HCT116 (cell line): ENCODE measurements at regions not wholly inside any gene's neighbourhood (a gene's known extent, or its start where the extent isn't known, plus 50 kb on each side); places are given as distances from the start of the nearest gene placed in this dataset.

Experiments used
- ATAC-seq: fragments of 200-7000 bp; cut with Tn5 transposase; 2 replicates; pipeline ENCODE4 v1.9.1; 2020; ENCODE audit warnings: mild to moderate bottlenecking, moderate library complexity
- BruUV-seq: library from RNA; stranded (reverse); fragments of 400-500 nt; replicated peaks from 2 replicates; lab custom pipeline; 2021; lab: Mats Ljungman, UMichigan
- CTCF ChIA-PET: fragments of 300-600 bp; sonication (Branson Sonifier 250); formaldehyde crosslinking; loops from one replicate; lab custom pipeline; 2021; ENCODE audit warnings: antibody characterized with exemption; lab: Charles Lee
- POLR2A ChIA-PET: fragments of 300-600, 350-600 bp; sonication (Branson Sonifier 250); formaldehyde crosslinking; loops from one replicate; lab custom pipeline; 2021; ENCODE audit warnings: antibody characterized with exemption; lab: Charles Lee
- RAD21 ChIA-PET, 2 experiments: fragments of 300-600 bp; sonication (Branson Sonifier 250); formaldehyde crosslinking; loops; one replicate each; lab custom pipeline; 2023; ENCODE audit warnings: low total read pairs in 2 of 2; ENCODE audit not compliant: uncharacterized antibody in 2 of 2, unreplicated experiment in 2 of 2, low non-redundant PET in 1 of 2; lab: Charles Lee
- DNase-seq: peaks from one replicate; pipeline ENCODE4 v3.0.0-alpha.2; 2010; ENCODE audit warnings: low read depth, low spot score
- H2AFZ ChIP-seq: fragments of 200-600 bp; shearing (Covaris generic), sonication (generic); 2 replicates; pipeline ENCODE4 v1.6.1; 2017; ENCODE audit warnings: low read depth, mixed run types, mixed read lengths, antibody characterized with exemption, low read length; ENCODE audit not compliant: poor library complexity, severe bottlenecking
- H3K27ac ChIP-seq: 2 replicates; pipeline ENCODE4 v1.5.1; 2012; ENCODE audit warnings: low read depth, low read length
- H3K27me3 ChIP-seq: fragments of 200-600 bp; sonication (generic); 2 replicates; pipeline ENCODE4 v1.6.1; 2016; ENCODE audit warnings: mixed run types, low read length, mixed read lengths; ENCODE audit not compliant: insufficient read depth
- H3K36me3 ChIP-seq, 2 experiments: fragments of 200-500 bp in 1 of 2; fragments of 200-600 bp in 1 of 2; sonication (Bioruptor generic) in 1 of 2; sonication (generic) in 1 of 2; 2 replicates each; pipeline versions ENCODE4 v1.5.1 to v1.6.1; 2014 to 2016; ENCODE audit warnings: low read length in 2 of 2, inconsistent platforms in 1 of 2, mixed read lengths in 1 of 2, mixed run types in 1 of 2; ENCODE audit not compliant: insufficient read depth in 2 of 2, control insufficient read depth in 1 of 2
- H3K4me1 ChIP-seq, 2 experiments: fragments of 200-600 bp in 1 of 2; sonication (generic) in 1 of 2; 2 replicates each; pipeline versions ENCODE4 v1.5.1 to v1.6.1; 2012 to 2017; ENCODE audit warnings: low read length in 2 of 2, inconsistent platforms in 1 of 2, mild to moderate bottlenecking in 1 of 2, mixed read lengths in 1 of 2, mixed run types in 1 of 2, moderate library complexity in 1 of 2; ENCODE audit not compliant: insufficient read depth in 2 of 2, control insufficient read depth in 1 of 2
- H3K4me2 ChIP-seq: fragments of 200-600 bp; sonication (generic); 2 replicates; pipeline ENCODE4 v1.6.1; 2017; ENCODE audit warnings: mixed run types, low read length, mixed read lengths
- H3K4me3 ChIP-seq, 2 experiments: fragments of 200-600 bp in 1 of 2; sonication (generic) in 1 of 2; replicated peaks in 1 of 2; 2 replicates each; pipeline ENCODE4 v1.5.1; 2011 to 2016; ENCODE audit warnings: low read length in 2 of 2, control low read depth in 1 of 2, low read depth in 1 of 2, mild to moderate bottlenecking in 1 of 2, mixed read lengths in 1 of 2, mixed run types in 1 of 2
- H3K79me2 ChIP-seq: fragments of 200-600 bp; sonication (generic); 2 replicates; pipeline ENCODE4 v1.6.1; 2017; ENCODE audit warnings: mild to moderate bottlenecking, mixed run types, low read length, moderate library complexity, mixed read lengths; ENCODE audit not compliant: insufficient read depth
- H3K9ac ChIP-seq: fragments of 200-600 bp; sonication (generic); 2 replicates; pipeline ENCODE4 v1.6.1; 2016; ENCODE audit warnings: low read length, mixed read lengths
- H3K9me2 ChIP-seq: fragments of 200-600 bp; sonication (generic), shearing (Covaris generic); 2 replicates; pipeline ENCODE4 v1.6.1; 2017; ENCODE audit warnings: mixed run types, mild to moderate bottlenecking, moderate library complexity; ENCODE audit not compliant: insufficient read depth
- H3K9me3 ChIP-seq, 2 experiments: fragments of 200-500 bp in 1 of 2; fragments of 200-600 bp in 1 of 2; sonication (Bioruptor generic) in 1 of 2; sonication (generic) in 1 of 2; 2 replicates each; pipeline ENCODE4 v1.6.1; 2014 to 2017; ENCODE audit warnings: low read length in 2 of 2, mixed read lengths in 2 of 2, inconsistent platforms in 1 of 2, low read depth in 1 of 2, mild to moderate bottlenecking in 1 of 2, mixed run types in 1 of 2, moderate library complexity in 1 of 2; ENCODE audit not compliant: control insufficient read depth in 1 of 2, insufficient read depth in 1 of 2
- H4K20me1 ChIP-seq: fragments of 200-600 bp; sonication (generic), shearing (Covaris generic); 2 replicates; pipeline ENCODE4 v1.6.1; 2017; ENCODE audit warnings: mixed run types, mild to moderate bottlenecking, moderate library complexity; ENCODE audit not compliant: insufficient read depth
- CBX3 ChIP-seq: IDR thresholded peaks from 2 replicates; pipeline ENCODE4 v1.6.1; 2012; ENCODE audit warnings: low read depth
- CEBPB ChIP-seq: IDR thresholded peaks from 2 replicates; pipeline ENCODE4 v1.6.1; 2012; ENCODE audit warnings: low read depth
- EGR1 ChIP-seq: IDR thresholded peaks from 2 replicates; pipeline ENCODE4 v1.6.1; 2012; ENCODE audit warnings: low read depth
- ELF1 ChIP-seq: IDR thresholded peaks from 2 replicates; pipeline ENCODE4 v1.6.1; 2012; ENCODE audit warnings: low read depth, borderline replicate concordance
- FOSL1 ChIP-seq: IDR thresholded peaks from 2 replicates; pipeline ENCODE4 v1.6.1; 2012; ENCODE audit warnings: low read depth
- MAX ChIP-seq: IDR thresholded peaks from 2 replicates; pipeline ENCODE4 v1.6.1; 2012
- POLR2A ChIP-seq: IDR thresholded peaks from 2 replicates; pipeline ENCODE4 v1.7.0; 2011; ENCODE audit warnings: borderline replicate concordance; ENCODE audit not compliant: insufficient read depth, insufficient read length; ENCODE audit errors: extremely low read depth
- POLR2AphosphoS5 ChIP-seq: IDR thresholded peaks from 2 replicates; pipeline ENCODE4 v1.6.1; 2011; ENCODE audit warnings: mild to moderate bottlenecking, low read depth, low read length, moderate library complexity
- SIN3A ChIP-seq: IDR thresholded peaks from 2 replicates; pipeline ENCODE4 v1.6.1; 2012; ENCODE audit warnings: low read depth
- SRF ChIP-seq: IDR thresholded peaks from 2 replicates; pipeline ENCODE4 v1.6.1; 2012; ENCODE audit warnings: low read depth
- YY1 ChIP-seq: IDR thresholded peaks from 2 replicates; pipeline ENCODE4 v1.6.1; 2011; ENCODE audit warnings: low read length, low read depth, moderate library complexity, mild to moderate bottlenecking; ENCODE audit not compliant: insufficient replicate concordance; ENCODE audit errors: extremely low read depth
- ZFX ChIP-seq: fragments of 450-650 bp; IDR thresholded peaks from 2 replicates; pipeline ENCODE4 v1.6.1; 2017
- ZNF274 ChIP-seq: fragments of 200-500 bp; sonication (Bioruptor generic); IDR thresholded peaks from 2 replicates; pipeline ENCODE4 v1.6.1; 2014; ENCODE audit warnings: mild to moderate bottlenecking, low read depth, low read length, inconsistent platforms
- intact Hi-C: fragments of 100-400 bp; cut with micrococcal nuclease; formaldehyde crosslinking; loops from 2 replicates; pipeline ENCODE4 v1.10.0; 2022

- TF ChIP-seq SIN3A = no peak
- TF ChIP-seq YY1 = no peak
- TF ChIP-seq POLR2A = no peak
- TF ChIP-seq FOSL1 = no peak
- no peak for TF ChIP-seq MAX
- no peak for TF ChIP-seq EGR1
- TF ChIP-seq CBX3 = no peak
- TF ChIP-seq ZNF274 = no peak
- no peak for TF ChIP-seq SRF
- no peak for TF ChIP-seq ZFX
- TF ChIP-seq ELF1 = no peak
- no peak for TF ChIP-seq CEBPB
- TF ChIP-seq POLR2AphosphoS5 = no peak
- ATAC-seq = no peak
- H3K36me3 ChIP-seq = no peaks in the 10 kb centered on the region
These were observed 587.0 kb downstream of the CDH18 start for GRCh38 chr5:19401032-19401431.

More at GRCh38 chr5:19401032-19401431, 587.0 kb downstream of the CDH18 start:
- Histone ChIP-seq H3K4me2 (no peak overlapping the region), H2AFZ (no peak overlapping the region), H3K9ac (no peak overlapping the region), H3K4me1 (no peaks in the 10 kb centered on the region), H3K4me3 (no peak overlapping the region), H4K20me1 (no peaks in the 10 kb centered on the region), H3K27ac (no peak overlapping the region), H3K9me3 (peaks cover 0 to 11% of the 10 kb centered on the region in 2 experiments; a peak in 3 of 4 replicates), H3K79me2 (no peaks in the 10 kb centered on the region), H3K27me3 (no peaks in the 10 kb centered on the region), H3K9me2 (no peaks in the 10 kb centered on the region)
- no peak for DNase-seq
- BruUV-seq = no TSS peak
- ChIA-PET POLR2A (no interaction called here), RAD21 (no interaction called here), CTCF (no interaction called here)
- intact Hi-C loops = no loop called here
